GM18508 (cell line): ENCODE measurements at regions not wholly inside any gene's neighbourhood (a gene's known extent, or its start where the extent isn't known, plus 50 kb on each side); places are given as distances from the start of the nearest gene placed in this dataset.
"Not testable (repeated sequence)": the region's sequence is repeated elsewhere in the genome, so short reads cannot be mapped to it uniquely, and the experiment has no call there.

Experiments used
- ATAC-seq: cut with Tn5 transposase; IDR thresholded peaks from one replicate; pipeline ENCODE4 v1.9.1; 2021; ENCODE audit warnings: moderate number of reproducible peaks; ENCODE audit not compliant: insufficient read depth, unreplicated experiment

DNA sequence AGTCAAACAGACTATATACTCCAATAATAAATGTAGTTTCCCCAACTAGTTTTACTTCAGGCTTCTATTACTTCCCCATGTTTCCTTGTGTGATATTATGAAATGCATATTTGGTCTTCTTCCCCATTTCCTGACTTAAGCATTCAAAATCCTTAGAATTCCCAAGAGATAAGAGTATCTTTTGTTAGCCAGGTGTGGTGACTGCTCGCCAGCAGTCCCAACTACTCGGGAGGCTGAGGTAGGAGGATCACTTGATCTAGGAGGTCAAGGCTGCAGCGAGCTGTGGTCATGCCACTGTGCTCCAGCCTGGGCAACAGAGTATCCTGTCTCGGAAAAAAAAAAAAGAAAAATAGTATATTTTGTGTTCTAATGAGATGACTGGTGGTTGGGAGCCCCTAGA lies 72.7 kb upstream of the UBE2E2 start:
- no peak for ATAC-seq

DNA sequence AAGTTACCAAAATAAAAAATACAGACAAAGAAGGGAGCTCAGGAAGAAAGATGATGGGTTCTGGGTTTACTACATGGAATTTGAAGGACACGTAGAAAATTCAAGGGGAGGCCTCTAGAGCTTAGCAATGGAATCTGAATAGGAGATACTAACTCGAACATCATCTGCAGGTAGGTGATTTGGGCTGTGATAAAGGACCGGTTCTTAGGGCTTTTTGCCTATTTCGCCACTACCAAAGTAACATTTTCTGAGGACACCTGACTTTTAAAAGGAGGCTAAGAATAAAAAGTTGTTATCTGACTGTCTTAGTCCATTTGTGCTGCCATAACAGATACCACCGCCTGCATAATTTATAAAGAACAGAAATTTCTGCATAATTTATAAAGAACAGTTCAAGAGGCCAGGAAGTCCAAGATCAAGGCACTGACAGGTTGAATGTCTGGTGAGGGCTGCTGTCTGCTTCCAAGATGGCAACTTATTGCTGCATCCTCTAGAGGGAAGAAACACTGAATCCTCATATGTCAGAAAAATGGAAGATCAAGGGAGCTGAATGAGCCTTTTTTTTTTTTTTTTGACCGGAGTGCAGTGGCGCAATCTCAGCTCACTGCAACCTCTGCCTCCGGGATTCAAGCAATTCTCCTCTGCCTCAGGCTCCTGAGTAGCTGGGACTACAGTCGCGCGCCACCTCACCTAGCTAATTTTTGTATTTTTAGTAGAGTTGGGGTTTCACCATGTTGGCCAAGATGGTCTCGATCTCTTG lies 67.9 kb upstream of the UBE2E2 start:
- ATAC-seq: no peak

DNA sequence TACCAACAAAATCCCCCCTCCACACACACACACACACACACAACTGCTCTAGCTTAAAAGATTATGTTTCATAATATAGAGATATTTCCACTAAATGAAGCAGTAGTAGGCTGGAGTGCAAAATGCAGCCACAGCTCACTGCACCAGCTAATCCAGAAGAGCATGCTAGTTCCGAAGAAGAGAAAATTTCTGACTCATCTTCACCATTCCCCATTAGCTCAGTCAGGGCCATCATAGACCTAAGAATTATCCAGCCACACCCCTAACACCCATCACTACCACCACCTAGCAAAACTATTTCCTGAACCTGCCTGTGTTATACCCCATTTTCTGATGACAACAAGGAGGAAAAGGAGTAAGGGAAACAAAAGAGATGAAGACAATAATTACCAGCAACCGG lies 67.1 kb upstream of the UBE2E2 start:
- ATAC-seq: no peak

GRCh38 chr3:23144051-23144450 lies 59.1 kb upstream of the UBE2E2 start:
- not testable (repeated sequence) for ATAC-seq

GRCh38 chr3:23146163-23146562 lies 57.0 kb upstream of the UBE2E2 start:
- ATAC-seq: no peak

GRCh38 chr3:23152989-23153388 lies 50.1 kb upstream of the UBE2E2 start:
- no peak for ATAC-seq
